ENCODE measurements at regions not wholly inside any gene's neighbourhood (a gene's known extent, or its start where the extent isn't known, plus 50 kb on each side); places are given as distances from the start of the nearest gene placed in this dataset.
"Not testable (repeated sequence)": the region's sequence is repeated elsewhere in the genome, so short reads cannot be mapped to it uniquely, and the experiment has no call there.

- H3K9me3 Mint-ChIP-seq (ENCODE audit: insufficient read depth); H3K4me3 Mint-ChIP-seq; H3K9ac ChIP-seq (ENCODE audit: low read length); H3K27ac ChIP-seq (ENCODE audit: low read length in 2 of 2); H3K4me1 ChIP-seq (ENCODE audit: control insufficient read depth in 2 of 2, insufficient read depth in 2 of 2, low read length in 2 of 2); H3K79me2 ChIP-seq (ENCODE audit: control insufficient read depth, insufficient read depth, low read length); H3K27ac Mint-ChIP-seq; H2AFZ ChIP-seq (ENCODE audit: insufficient read depth, low read depth, low read length, poor library complexity, severe bottlenecking); H4K20me1 ChIP-seq (ENCODE audit: control insufficient read depth, insufficient read depth, low read length, poor library complexity, severe bottlenecking); H3K27me3 ChIP-seq (replicated peaks in 1 of 4; ENCODE audit: control extremely low read depth in 1 of 4, control insufficient read depth in 3 of 4, insufficient read depth in 4 of 4, low read length in 3 of 4); intact Hi-C loops (cut with micrococcal nuclease); H3K27me3 Mint-ChIP-seq; POLR2A ChIA-PET; H3K4me3 ChIP-seq (ENCODE audit: control extremely low read depth in 1 of 5, extremely low read depth in 1 of 5, insufficient read depth in 1 of 5, low read depth in 2 of 5, low read length in 4 of 5); CTCF ChIA-PET; ATAC-seq (ENCODE audit: low read depth); H3K4me2 ChIP-seq (replicated peaks; ENCODE audit: low read depth, low read length, poor library complexity, severe bottlenecking); H3K4me1 Mint-ChIP-seq; H3K36me3 ChIP-seq (replicated peaks in 1 of 2; ENCODE audit: control extremely low read depth in 1 of 2, control insufficient read depth in 1 of 2, extremely low read depth in 1 of 2, insufficient read depth in 2 of 2, low read length in 1 of 2); DNase-seq: not testable (repeated sequence)
- 97% methylated on average over 5 of the region's 16 CpGs for WGBS (ENCODE audit: insufficient coverage)
- peaks cover 0 to 57% (median 0%) of the 10 kb centered on the region in 3 donors for H3K9me3 ChIP-seq (ENCODE audit: control extremely low read depth in 1 of 3, control insufficient read depth in 2 of 3, insufficient read depth in 1 of 3, low read length in 2 of 3)
Measured at GRCh38 chr10:38604477-38604876, 510.3 kb downstream of the ZNF37A start.

- H2AFZ ChIP-seq (ENCODE audit: insufficient read depth, low read depth, low read length, poor library complexity, severe bottlenecking), result no peak overlapping the region
- H4K20me1 ChIP-seq (ENCODE audit: control insufficient read depth, insufficient read depth, low read length, poor library complexity, severe bottlenecking), result no peaks in the 10 kb centered on the region
- ChIA-PET POLR2A (no interaction called here), CTCF (no interaction called here)
- DNase-seq (no peak), ATAC-seq (ENCODE audit: low read depth) (no peak)
- no peak overlapping the region for H3K4me3 Mint-ChIP-seq
- no peaks in the 10 kb centered on the region for H3K27me3 ChIP-seq (replicated peaks in 1 of 4; ENCODE audit: control extremely low read depth in 1 of 4, control insufficient read depth in 3 of 4, insufficient read depth in 4 of 4, low read length in 3 of 4)
- H3K4me3 ChIP-seq (ENCODE audit: control extremely low read depth in 1 of 5, extremely low read depth in 1 of 5, insufficient read depth in 1 of 5, low read depth in 2 of 5, low read length in 4 of 5), result no peak overlapping the region
- WGBS (ENCODE audit: insufficient coverage), result 85% methylated on average over 13 of the region's 17 CpGs
- peaks cover 4% of the 10 kb centered on the region for H3K9me3 Mint-ChIP-seq (ENCODE audit: insufficient read depth)
- H3K9ac ChIP-seq (ENCODE audit: low read length), result no peak overlapping the region
- intact Hi-C loops (cut with micrococcal nuclease), result no loop called here
- no peaks in the 10 kb centered on the region for H3K4me1 ChIP-seq (ENCODE audit: control insufficient read depth in 2 of 2, insufficient read depth in 2 of 2, low read length in 2 of 2)
- no peaks in the 10 kb centered on the region for H3K79me2 ChIP-seq (ENCODE audit: control insufficient read depth, insufficient read depth, low read length)
- no peaks in the 10 kb centered on the region for H3K4me1 Mint-ChIP-seq
- no peak overlapping the region for H3K27ac Mint-ChIP-seq
- H3K27me3 Mint-ChIP-seq, result no peaks in the 10 kb centered on the region
- TF ChIP-seq CTCF (IDR thresholded peaks at IDR 0.05) (no peak), EZH2 (IDR thresholded peaks at IDR 0.05; ENCODE audit: borderline replicate concordance, insufficient read depth, low read depth, low read length, poor library complexity, severe bottlenecking) (no peak)
- H3K9me3 ChIP-seq (ENCODE audit: control extremely low read depth in 1 of 3, control insufficient read depth in 2 of 3, insufficient read depth in 1 of 3, low read length in 2 of 3), result peaks cover 0 to 57% (median 0%) of the 10 kb centered on the region in 3 donors
- no peak overlapping the region for H3K4me2 ChIP-seq (replicated peaks; ENCODE audit: low read depth, low read length, poor library complexity, severe bottlenecking)
- no peaks in the 10 kb centered on the region for H3K36me3 ChIP-seq (replicated peaks in 1 of 2; ENCODE audit: control extremely low read depth in 1 of 2, control insufficient read depth in 1 of 2, extremely low read depth in 1 of 2, insufficient read depth in 2 of 2, low read length in 1 of 2)
- no peak overlapping the region for H3K27ac ChIP-seq (ENCODE audit: low read length in 2 of 2)
Measured at GRCh38 chr10:38605153-38605661, 511.1 kb downstream of the ZNF37A start.

- H3K9ac ChIP-seq (ENCODE audit: low read length); H4K20me1 ChIP-seq (ENCODE audit: control insufficient read depth, insufficient read depth, low read length, poor library complexity, severe bottlenecking); H3K36me3 ChIP-seq (replicated peaks in 1 of 2; ENCODE audit: control extremely low read depth in 1 of 2, control insufficient read depth in 1 of 2, extremely low read depth in 1 of 2, insufficient read depth in 2 of 2, low read length in 1 of 2); ATAC-seq (ENCODE audit: low read depth); H2AFZ ChIP-seq (ENCODE audit: insufficient read depth, low read depth, low read length, poor library complexity, severe bottlenecking); H3K27me3 ChIP-seq (replicated peaks in 1 of 4; ENCODE audit: control extremely low read depth in 1 of 4, control insufficient read depth in 3 of 4, insufficient read depth in 4 of 4, low read length in 3 of 4); H3K27me3 Mint-ChIP-seq; H3K4me3 ChIP-seq (ENCODE audit: control extremely low read depth in 1 of 5, extremely low read depth in 1 of 5, insufficient read depth in 1 of 5, low read depth in 2 of 5, low read length in 4 of 5); DNase-seq; H3K4me3 Mint-ChIP-seq; H3K4me1 Mint-ChIP-seq; POLR2A ChIA-PET; H3K4me2 ChIP-seq (replicated peaks; ENCODE audit: low read depth, low read length, poor library complexity, severe bottlenecking); intact Hi-C loops (cut with micrococcal nuclease); H3K27ac ChIP-seq (ENCODE audit: low read length in 2 of 2); CTCF ChIA-PET; H3K27ac Mint-ChIP-seq; H3K79me2 ChIP-seq (ENCODE audit: control insufficient read depth, insufficient read depth, low read length); H3K4me1 ChIP-seq (ENCODE audit: control insufficient read depth in 2 of 2, insufficient read depth in 2 of 2, low read length in 2 of 2): not testable (repeated sequence)
- WGBS (ENCODE audit: insufficient coverage), result 83% methylated on average over 19 of the region's 20 CpGs
- peaks cover 16% of the 10 kb centered on the region for H3K9me3 Mint-ChIP-seq (ENCODE audit: insufficient read depth)
- peaks cover 0 to 10% (median 0%) of the 10 kb centered on the region in 3 donors for H3K9me3 ChIP-seq (ENCODE audit: control extremely low read depth in 1 of 3, control insufficient read depth in 2 of 3, insufficient read depth in 1 of 3, low read length in 2 of 3)
Measured at GRCh38 chr10:38615596-38615995, 521.5 kb downstream of the ZNF37A start.
